ENCODE measurements at regions not wholly inside any gene's neighbourhood (a gene's known extent, or its start where the extent isn't known, plus 50 kb on each side); places are given as distances from the start of the nearest gene placed in this dataset.

DNA sequence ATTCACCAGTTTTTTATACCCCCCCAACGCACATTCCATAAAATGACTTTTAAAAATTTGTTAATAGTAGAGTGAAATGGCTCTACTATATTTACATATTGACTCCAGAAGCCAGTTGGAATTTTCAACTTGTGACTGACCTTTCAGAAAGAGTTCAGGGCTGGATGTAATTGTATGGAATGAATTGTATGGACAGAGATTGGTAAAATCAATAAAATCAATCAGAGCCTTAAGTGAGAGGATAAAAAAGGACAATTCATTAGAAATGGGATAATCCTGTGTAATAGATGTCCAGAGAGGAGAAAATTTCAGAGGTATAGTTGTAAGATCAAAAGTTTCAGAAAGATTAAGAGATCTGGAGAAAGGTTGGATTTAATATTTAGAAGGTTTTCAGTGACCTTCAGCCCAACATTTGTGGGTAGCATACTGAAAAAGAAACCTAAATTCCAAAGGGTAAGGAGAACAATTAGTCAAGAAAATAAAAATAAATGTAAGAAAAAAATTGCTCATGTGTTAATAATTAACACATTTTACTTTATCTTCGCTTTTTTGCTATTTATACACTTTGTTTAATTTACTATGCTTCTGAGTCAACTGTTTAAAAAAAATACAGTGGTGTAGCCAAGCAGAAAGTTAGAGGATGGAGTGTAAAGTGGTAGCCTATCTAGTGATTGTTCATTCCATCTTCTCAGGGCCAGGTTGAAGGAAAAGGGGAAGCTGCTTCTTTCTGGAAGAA, 385.4 kb upstream of the TMEFF2 start:
- Histone ChIP-seq H3K9me3 (no peaks in the 10 kb centered on the region), H3K27ac (no peak overlapping the region), H3K4me3 (no peak overlapping the region), H3K4me1 (no peaks in the 10 kb centered on the region), H3K36me3 (no peaks in the 10 kb centered on the region), H3K27me3 (no peaks in the 10 kb centered on the region)
- no peak for DNase-seq
- intact Hi-C loops (cut with DNase I) = no loop called here
- ATAC-seq = no peak
- TF ChIP-seq, protein P1, sequence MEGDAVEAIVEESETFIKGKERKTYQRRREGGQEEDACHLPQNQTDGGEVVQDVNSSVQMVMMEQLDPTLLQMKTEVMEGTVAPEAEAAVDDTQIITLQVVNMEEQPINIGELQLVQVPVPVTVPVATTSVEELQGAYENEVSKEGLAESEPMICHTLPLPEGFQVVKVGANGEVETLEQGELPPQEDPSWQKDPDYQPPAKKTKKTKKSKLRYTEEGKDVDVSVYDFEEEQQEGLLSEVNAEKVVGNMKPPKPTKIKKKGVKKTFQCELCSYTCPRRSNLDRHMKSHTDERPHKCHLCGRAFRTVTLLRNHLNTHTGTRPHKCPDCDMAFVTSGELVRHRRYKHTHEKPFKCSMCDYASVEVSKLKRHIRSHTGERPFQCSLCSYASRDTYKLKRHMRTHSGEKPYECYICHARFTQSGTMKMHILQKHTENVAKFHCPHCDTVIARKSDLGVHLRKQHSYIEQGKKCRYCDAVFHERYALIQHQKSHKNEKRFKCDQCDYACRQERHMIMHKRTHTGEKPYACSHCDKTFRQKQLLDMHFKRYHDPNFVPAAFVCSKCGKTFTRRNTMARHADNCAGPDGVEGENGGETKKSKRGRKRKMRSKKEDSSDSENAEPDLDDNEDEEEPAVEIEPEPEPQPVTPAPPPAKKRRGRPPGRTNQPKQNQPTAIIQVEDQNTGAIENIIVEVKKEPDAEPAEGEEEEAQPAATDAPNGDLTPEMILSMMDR (IDR thresholded peaks at IDR 0.05) = no peak

DNA sequence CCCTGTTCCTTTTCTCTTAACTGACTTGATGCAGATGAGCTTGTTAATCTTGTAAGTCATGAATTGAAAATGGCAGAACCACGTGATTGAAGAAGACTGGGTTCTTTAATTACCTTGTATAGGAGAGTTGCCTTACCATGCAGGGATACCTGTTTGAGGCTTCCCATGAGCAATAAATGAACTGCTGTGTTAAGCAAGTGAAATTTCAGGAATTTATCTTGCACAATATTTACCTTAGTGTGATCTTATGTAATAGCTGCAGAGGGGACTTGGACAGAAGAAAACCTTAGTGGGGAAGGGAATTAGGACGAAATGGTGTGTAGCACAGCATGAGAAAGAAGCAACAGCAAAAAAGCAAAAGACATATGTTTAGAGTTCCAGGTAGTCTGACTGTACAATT, 384.0 kb upstream of the TMEFF2 start:
- no peak overlapping the region for H3K27ac ChIP-seq
- no peak for DNase-seq
- no peaks in the 10 kb centered on the region for H3K27me3 ChIP-seq
- no peaks in the 10 kb centered on the region for H3K4me1 ChIP-seq
- H3K36me3 ChIP-seq = no peaks in the 10 kb centered on the region
- H3K4me3 ChIP-seq = no peak overlapping the region
- no peaks in the 10 kb centered on the region for H3K9me3 ChIP-seq
- ATAC-seq = peak; percentile 69
- TF ChIP-seq, protein P1 (IDR thresholded peaks at IDR 0.05) = no peak
- intact Hi-C loops (cut with DNase I) = no loop called here

DNA sequence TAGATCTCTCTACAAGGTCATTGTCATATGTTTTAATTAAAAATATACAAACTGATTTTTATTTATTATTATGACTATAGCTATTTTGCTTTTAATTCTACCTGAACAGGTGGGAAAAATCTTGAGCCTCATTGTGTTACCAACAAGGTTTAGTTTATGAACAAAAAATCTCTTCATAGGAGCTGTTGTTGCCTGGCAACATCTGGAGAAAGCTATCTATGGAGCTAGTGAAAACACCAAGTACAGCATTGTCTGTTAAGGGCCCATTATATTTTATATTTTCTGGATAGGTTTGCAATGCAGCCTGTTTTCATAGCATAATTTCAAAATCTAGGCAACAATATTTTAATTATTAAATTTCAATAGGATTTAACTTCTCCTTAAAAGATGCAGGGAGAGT, 383.0 kb upstream of the TMEFF2 start:
- intact Hi-C loops (cut with DNase I) = no loop called here
- Histone ChIP-seq H3K27ac (no peak overlapping the region), H3K27me3 (no peaks in the 10 kb centered on the region), H3K9me3 (peaks cover 0 to 6% of the 10 kb centered on the region in 2 donors), H3K4me1 (no peaks in the 10 kb centered on the region), H3K36me3 (no peaks in the 10 kb centered on the region), H3K4me3 (no peak overlapping the region)
- DNase-seq = no peak
- no peak for ATAC-seq
- TF ChIP-seq, protein P1 (IDR thresholded peaks at IDR 0.05) = no peak

DNA sequence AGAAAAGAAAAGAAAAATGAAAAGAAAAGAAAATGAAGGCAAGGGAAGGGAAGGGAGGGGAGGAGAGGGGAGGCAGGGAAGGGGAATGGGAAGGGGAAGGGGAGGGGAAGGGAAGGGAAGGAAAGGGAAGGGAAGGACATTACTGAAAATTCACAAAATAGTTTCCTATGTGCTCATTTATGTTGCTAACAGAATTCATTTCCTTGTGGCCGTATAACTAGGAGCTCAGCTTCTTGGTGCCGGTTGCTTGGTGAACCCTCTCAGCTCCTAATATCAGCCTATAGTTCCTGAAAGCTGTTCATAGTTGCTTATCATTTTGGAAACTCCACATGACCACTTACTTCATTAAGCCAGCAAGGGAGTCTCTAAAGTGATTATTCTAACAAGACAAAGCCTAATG, 379.8 kb upstream of the TMEFF2 start:
- DNase-seq = no peak
- ATAC-seq = no peak
- TF ChIP-seq, protein P1 (IDR thresholded peaks at IDR 0.05) = no peak
- Histone ChIP-seq H3K4me1 (no peaks in the 10 kb centered on the region), H3K27me3 (no peaks in the 10 kb centered on the region), H3K4me3 (no peak overlapping the region), H3K36me3 (no peaks in the 10 kb centered on the region), H3K9me3 (peaks cover 0 to 8% of the 10 kb centered on the region in 2 donors), H3K27ac (no peak overlapping the region)
- intact Hi-C loops (cut with DNase I) = no loop called here

- Histone ChIP-seq H3K4me1 (no peaks in the 10 kb centered on the region), H3K27me3 (no peaks in the 10 kb centered on the region), H3K4me3 (no peak overlapping the region), H3K36me3 (no peaks in the 10 kb centered on the region), H3K27ac (no peak overlapping the region), H3K9me3 (peaks cover 0 to 8% of the 10 kb centered on the region in 2 donors)
- intact Hi-C loops (cut with DNase I) = no loop called here
- TF ChIP-seq, protein P1 (IDR thresholded peaks at IDR 0.05) = no peak
- DNase-seq (no peak), ATAC-seq (no peak)
Measured at GRCh38 chr2:192571636-192572035, 376.9 kb upstream of the TMEFF2 start.

Data from left lung (tissue), 4 donors.